GM06990 (cell line): ENCODE measurements at regions not wholly inside any gene's neighbourhood (a gene's known extent, or its start where the extent isn't known, plus 50 kb on each side); places are given as distances from the start of the nearest gene placed in this dataset.
"Not testable (repeated sequence)": the region's sequence is repeated elsewhere in the genome, so short reads cannot be mapped to it uniquely, and the experiment has no call there.

Source experiments
- DNase-seq: peaks from one replicate; pipeline ENCODE4 v3.0.0-alpha.2; 2011; ENCODE audit not compliant: insufficient read length; ENCODE audit errors: extremely low read depth
- H3K27me3 ChIP-seq: replicated peaks from 2 replicates; pipeline ENCODE4 v1.6.0; 2011; ENCODE audit warnings: low read length; ENCODE audit not compliant: control insufficient read depth, insufficient read depth
- H3K36me3 ChIP-seq: 2 replicates; pipeline ENCODE4 v1.5.1; 2011; ENCODE audit warnings: low read length; ENCODE audit not compliant: control insufficient read depth, insufficient read depth
- H3K4me3 ChIP-seq: replicated peaks from 2 replicates; pipeline ENCODE4 v1.5.1; 2011; ENCODE audit warnings: low read depth, mild to moderate bottlenecking, control low read depth, low read length
- CTCF ChIP-seq: IDR thresholded peaks from 2 replicates; pipeline ENCODE4 v1.5.1; 2011; ENCODE audit warnings: low read length, control low read depth, mild to moderate bottlenecking, inconsistent platforms; ENCODE audit not compliant: insufficient read depth, poor library complexity, severe bottlenecking

- no peak for DNase-seq
Measured at GRCh38 chr9:19631181-19631580, 157.7 kb downstream of the SLC24A2 start.

GRCh38 chr9:19630760-19631159, 158.1 kb downstream of the SLC24A2 start:
- Histone ChIP-seq H3K27me3 (no peaks in the 10 kb centered on the region), H3K4me3 (no peak overlapping the region), H3K36me3 (no peaks in the 10 kb centered on the region)
- TF ChIP-seq CTCF, result no peak
- no peak for DNase-seq

More at GRCh38 chr9:19631181-19631580, 157.7 kb downstream of the SLC24A2 start:
- TF ChIP-seq CTCF, result no peak
- Histone ChIP-seq H3K4me3 (no peak overlapping the region), H3K27me3 (no peaks in the 10 kb centered on the region), H3K36me3 (no peaks in the 10 kb centered on the region)

GRCh38 chr9:19629488-19629887, 159.3 kb downstream of the SLC24A2 start:
- no peak for TF ChIP-seq CTCF
- H3K4me3 ChIP-seq, result no peak overlapping the region
- H3K27me3 ChIP-seq, result no peaks in the 10 kb centered on the region
- DNase-seq, result no peak
- no peaks in the 10 kb centered on the region for H3K36me3 ChIP-seq

GRCh38 chr9:19625426-19625825, 163.4 kb downstream of the SLC24A2 start:
- not testable (repeated sequence) for H3K36me3 ChIP-seq, DNase-seq, H3K27me3 ChIP-seq, H3K4me3 ChIP-seq

- Histone ChIP-seq H3K27me3 (no peaks in the 10 kb centered on the region; the same call in none of the 2 replicates), H3K36me3 (no peaks in the 10 kb centered on the region), H3K4me3 (no peak overlapping the region)
- TF ChIP-seq CTCF, result no peak
- no peak for DNase-seq
Measured at GRCh38 chr9:19624519-19624918, 164.3 kb downstream of the SLC24A2 start.

GRCh38 chr9:19623941-19624340, 164.9 kb downstream of the SLC24A2 start:
- Histone ChIP-seq H3K4me3 (no peak overlapping the region), H3K27me3 (no peaks in the 10 kb centered on the region; the same call in none of the 2 replicates), H3K36me3 (no peaks in the 10 kb centered on the region)
- DNase-seq, result no peak
- TF ChIP-seq CTCF, result no peak
